Right lobe of liver (tissue), 6 donors: ENCODE measurements at regions not wholly inside any gene's neighbourhood (a gene's known extent, or its start where the extent isn't known, plus 50 kb on each side); places are given as distances from the start of the nearest gene placed in this dataset.

Source experiments
- ATAC-seq, 4 donors: fragments of 200-7000 bp; cut with Tn5 transposase; one replicate each; pipeline ENCODE4 v1.9.1; 2020; ENCODE audit warnings: mild to moderate bottlenecking in 4 of 4, moderate library complexity in 4 of 4
- DNase-seq, 3 donors: peaks; one replicate each; pipeline ENCODE4 v3.0.0-alpha.2; 2020
- H3K27ac ChIP-seq, 3 donors: fragments of 200-600 bp; one replicate each; pipeline ENCODE4 v1.8.0; 2022
- H3K27me3 ChIP-seq, 2 donors: fragments of 200-600 bp; one replicate each; pipeline ENCODE4 v1.8.0; 2022
- H3K36me3 ChIP-seq, 4 donors: fragments of 200-600 bp; sonication (generic) in 1 of 4; one replicate each; pipeline versions ENCODE4 v1.5.1 to v1.8.0; 2017 to 2022; ENCODE audit warnings: control low read depth in 1 of 4
- H3K4me1 ChIP-seq, 4 donors: fragments of 200-600 bp; sonication (generic) in 1 of 4; one replicate each; pipeline versions ENCODE4 v1.5.1 to v1.8.0; 2017 to 2022; ENCODE audit warnings: control low read depth in 1 of 4
- H3K4me3 ChIP-seq, 3 donors: fragments of 200-600 bp; one replicate each; pipeline ENCODE4 v1.8.0; 2022
- H3K9me3 ChIP-seq, 4 donors: fragments of 200-600 bp; sonication (generic) in 1 of 4; one replicate each; pipeline versions ENCODE4 v1.5.1 to v1.8.0; 2017 to 2022; ENCODE audit warnings: control low read depth in 1 of 4
- POLR2A ChIP-seq: fragments of 450-650 bp; IDR thresholded peaks from one replicate; pipeline ENCODE4 v1.6.1; 2017; ENCODE audit warnings: antibody characterized with exemption, mild to moderate bottlenecking
- WGBS: methylation state at CpG from one replicate; pipeline ENCODE4 v1.1.6; 2018; ENCODE audit warnings: low coverage, low lambda C conversion rate; ENCODE audit not compliant: insufficient coverage; ENCODE audit errors: missing lambda C conversion rate; 5-methylcytosine and 5-hydroxymethylcytosine counted together
- intact Hi-C, 2 donors: fragments of 100-400 bp; cut with DNase I; formaldehyde crosslinking; loops; one replicate each; pipeline versions ENCODE4 v1.11.2 to v1.14.1; 2022
- TF ChIP-seq, protein P1 (sequence below), 4 donors: fragments of 200-600 bp in 3 of 4; fragments of 450-650 bp in 1 of 4; IDR thresholded peaks; one replicate each; pipeline versions ENCODE4 v1.5.1 to v1.8.0; 2016 to 2022; ENCODE audit warnings: antibody characterized with exemption in 4 of 4, mild to moderate bottlenecking in 2 of 4
- donor health status: DM: no; HTN: yes; CAD: no.
- donor health status: DM: no; HTN: no; CAD: no.
- donor health status: DM: no; HTN: no; CAD: no.
- donor health status: DM: no; HTN: yes; CAD: no.
- donor health status: DM: no; HTN: yes; CAD: no.

DNA sequence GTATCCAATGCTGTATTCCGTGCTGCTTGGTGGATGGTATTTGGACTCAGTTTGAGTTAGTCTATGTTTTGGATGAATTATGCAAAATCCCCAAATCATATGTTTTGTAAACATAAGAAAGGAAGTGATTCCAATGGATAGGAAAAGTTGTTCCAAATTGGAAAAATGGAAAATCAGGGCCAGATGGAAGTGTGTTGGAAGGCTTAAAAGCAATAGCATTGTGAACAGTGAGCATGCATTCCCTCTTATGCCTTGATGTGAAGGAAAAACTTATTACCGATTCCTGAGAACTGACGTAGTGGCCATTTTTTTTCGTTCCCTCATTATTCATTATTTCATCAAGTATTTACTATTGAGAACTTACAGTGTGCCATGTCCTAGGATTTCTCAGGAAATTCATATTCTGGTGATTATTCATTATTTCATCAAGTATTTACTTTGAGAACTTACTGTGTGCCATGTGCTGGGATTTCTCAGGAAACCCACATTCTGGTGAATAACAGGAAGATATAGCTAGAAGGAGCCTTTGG is 144.1 kb upstream of the TPRG1 start:
- 96% methylated on average over 4 of the region's 4 CpGs for WGBS
- Histone ChIP-seq H3K36me3 (peaks cover 0 to 16% (median 12%) of the 10 kb centered on the region in 4 donors), H3K9me3 (no peaks in the 10 kb centered on the region), H3K4me3 (no peak overlapping the region), H3K27ac (no peak overlapping the region), H3K4me1 (no peaks in the 10 kb centered on the region), H3K27me3 (no peaks in the 10 kb centered on the region)
- no peak for DNase-seq
- ATAC-seq, result no peak
- intact Hi-C loops, result no loop called here
- TF ChIP-seq, protein P1, sequence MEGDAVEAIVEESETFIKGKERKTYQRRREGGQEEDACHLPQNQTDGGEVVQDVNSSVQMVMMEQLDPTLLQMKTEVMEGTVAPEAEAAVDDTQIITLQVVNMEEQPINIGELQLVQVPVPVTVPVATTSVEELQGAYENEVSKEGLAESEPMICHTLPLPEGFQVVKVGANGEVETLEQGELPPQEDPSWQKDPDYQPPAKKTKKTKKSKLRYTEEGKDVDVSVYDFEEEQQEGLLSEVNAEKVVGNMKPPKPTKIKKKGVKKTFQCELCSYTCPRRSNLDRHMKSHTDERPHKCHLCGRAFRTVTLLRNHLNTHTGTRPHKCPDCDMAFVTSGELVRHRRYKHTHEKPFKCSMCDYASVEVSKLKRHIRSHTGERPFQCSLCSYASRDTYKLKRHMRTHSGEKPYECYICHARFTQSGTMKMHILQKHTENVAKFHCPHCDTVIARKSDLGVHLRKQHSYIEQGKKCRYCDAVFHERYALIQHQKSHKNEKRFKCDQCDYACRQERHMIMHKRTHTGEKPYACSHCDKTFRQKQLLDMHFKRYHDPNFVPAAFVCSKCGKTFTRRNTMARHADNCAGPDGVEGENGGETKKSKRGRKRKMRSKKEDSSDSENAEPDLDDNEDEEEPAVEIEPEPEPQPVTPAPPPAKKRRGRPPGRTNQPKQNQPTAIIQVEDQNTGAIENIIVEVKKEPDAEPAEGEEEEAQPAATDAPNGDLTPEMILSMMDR (IDR thresholded peaks at IDR 0.05), result no peak
- no peak for TF ChIP-seq POLR2A

DNA sequence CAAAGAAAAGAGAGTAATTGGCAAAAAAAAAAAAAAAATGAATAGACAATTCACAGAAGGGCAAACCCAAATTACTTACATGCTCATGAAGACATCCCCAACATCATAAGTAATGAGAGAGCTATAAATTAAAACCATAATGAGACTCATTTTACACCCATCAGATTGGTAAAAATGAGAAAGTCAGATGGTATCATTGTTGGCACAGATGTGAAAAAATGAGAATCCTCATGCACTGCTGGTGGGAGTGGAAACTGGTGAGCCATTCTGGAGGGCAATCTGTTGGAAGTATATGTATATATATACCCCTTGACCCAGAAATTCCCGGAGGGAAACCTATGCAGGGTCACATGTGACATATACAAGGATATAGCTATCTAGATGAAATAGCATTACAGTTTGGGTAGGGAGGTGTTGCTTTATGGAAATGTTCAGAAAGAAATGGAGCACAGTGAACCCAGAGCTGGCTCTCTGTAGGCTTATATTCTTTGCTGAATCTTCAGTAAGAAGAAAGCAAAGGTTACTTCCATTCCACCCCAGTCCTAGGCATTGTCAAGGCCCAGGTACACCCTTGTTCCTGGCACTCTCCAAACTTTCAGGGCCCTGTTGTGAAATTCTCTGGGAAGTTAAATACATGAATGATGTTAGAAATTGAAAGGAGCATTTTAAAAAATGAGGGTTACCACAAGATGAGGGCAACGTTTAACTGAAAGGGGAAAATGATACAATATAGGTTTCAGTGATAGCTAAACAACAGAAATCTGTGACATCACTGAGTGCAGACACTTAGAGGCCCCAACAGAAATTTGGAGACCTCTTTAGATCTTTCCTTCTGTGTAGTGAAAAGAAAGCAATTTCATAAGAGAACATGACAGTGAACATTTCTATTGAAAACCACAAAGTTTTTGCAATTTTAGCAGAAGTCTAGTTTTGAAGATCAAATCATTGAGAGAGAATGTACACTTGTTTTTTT is 132.7 kb upstream of the TPRG1 start:
- Histone ChIP-seq H3K4me3 (no peak overlapping the region), H3K9me3 (no peaks in the 10 kb centered on the region), H3K4me1 (no peaks in the 10 kb centered on the region), H3K27ac (no peak overlapping the region), H3K36me3 (peaks cover 0 to 12% (median 4%) of the 10 kb centered on the region in 4 donors), H3K27me3 (no peaks in the 10 kb centered on the region)
- DNase-seq (no peak), ATAC-seq (peak in 2 of 4 donors; percentile 20 to 32)
- intact Hi-C loops, result no loop called here
- TF ChIP-seq, protein P1 (IDR thresholded peaks at IDR 0.05), result no peak
- no peak for TF ChIP-seq POLR2A
- WGBS, result 64% methylated on average over 2 of the region's 2 CpGs

DNA sequence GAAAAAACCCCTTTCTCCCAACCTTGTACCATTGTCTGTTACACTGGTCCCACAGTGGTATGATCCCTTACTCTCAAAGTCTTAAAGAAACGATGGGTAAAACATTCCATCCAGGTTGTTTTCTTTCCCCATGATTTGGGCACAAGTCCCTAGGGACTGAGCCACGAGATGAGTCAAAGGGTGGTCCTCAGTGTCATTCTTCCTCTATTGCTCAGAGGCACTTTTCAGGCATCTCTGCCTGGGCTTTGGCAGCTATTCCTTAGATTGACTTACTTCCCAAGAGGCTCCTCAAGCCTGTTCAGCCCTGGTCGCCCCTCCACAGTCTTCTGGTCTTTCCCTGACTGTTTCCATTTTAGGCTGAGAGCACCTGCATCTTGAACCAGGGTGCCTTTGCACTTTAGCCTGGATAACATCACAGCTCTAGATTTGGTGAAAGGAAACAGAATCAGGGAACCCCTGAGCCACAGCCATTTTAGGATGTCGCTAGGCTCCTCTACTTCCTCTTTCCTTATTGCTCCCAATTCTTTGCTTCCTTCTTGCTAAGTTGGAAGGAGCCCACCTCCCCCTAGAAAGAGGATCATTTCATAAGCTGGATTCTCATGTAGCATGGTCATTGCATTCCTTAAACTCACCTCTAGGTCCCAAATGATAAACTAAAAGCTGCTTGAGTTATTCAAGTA is 131.0 kb upstream of the TPRG1 start:
- peak in 1 of 4 donors; percentile 17 for ATAC-seq
- intact Hi-C loops, result no loop called here
- no peak for TF ChIP-seq POLR2A
- TF ChIP-seq, protein P1 (IDR thresholded peaks at IDR 0.05), result no peak
- H3K27ac ChIP-seq, result no peak overlapping the region
- 55% methylated on average over 3 of the region's 4 CpGs for WGBS
- H3K4me3 ChIP-seq, result no peak overlapping the region
- no peaks in the 10 kb centered on the region for H3K4me1 ChIP-seq
- no peaks in the 10 kb centered on the region for H3K9me3 ChIP-seq
- no peak for DNase-seq
- H3K36me3 ChIP-seq, result peaks cover 0 to 6% (median 2%) of the 10 kb centered on the region in 4 donors
- no peaks in the 10 kb centered on the region for H3K27me3 ChIP-seq

DNA sequence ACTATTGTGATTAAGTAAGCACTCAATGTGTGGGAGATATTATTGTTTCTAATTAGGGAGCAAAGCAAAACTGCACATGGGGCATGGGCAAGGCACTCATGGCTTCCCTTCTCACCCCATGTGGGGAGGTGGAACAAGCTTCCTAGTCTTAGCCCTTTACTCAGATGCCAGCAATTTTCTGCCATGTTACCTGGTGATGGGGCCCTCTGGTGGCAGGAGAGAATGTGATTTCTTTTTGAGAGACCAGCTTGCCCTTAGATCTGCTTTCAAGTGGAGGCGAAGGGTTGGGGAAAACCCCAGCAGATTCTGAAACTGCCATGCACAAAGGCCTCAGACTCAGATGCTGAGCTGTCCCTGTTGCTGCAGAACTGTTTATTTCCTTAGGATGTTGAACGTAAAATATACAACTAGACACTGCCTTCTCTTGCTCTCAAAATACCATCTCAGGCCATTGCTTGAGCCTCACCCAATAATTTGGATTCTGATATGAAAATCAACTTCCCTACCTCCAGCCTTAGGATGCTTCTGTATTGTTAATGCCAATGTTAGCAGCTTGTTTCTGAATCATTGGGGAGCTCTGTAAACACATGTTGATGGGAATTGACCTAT is 130.2 kb upstream of the TPRG1 start:
- Histone ChIP-seq H3K9me3 (no peaks in the 10 kb centered on the region), H3K27ac (no peak overlapping the region), H3K4me3 (no peak overlapping the region), H3K27me3 (no peaks in the 10 kb centered on the region), H3K36me3 (peaks cover 0 to 5% (median 0%) of the 10 kb centered on the region in 4 donors), H3K4me1 (no peaks in the 10 kb centered on the region)
- DNase-seq, result no peak
- no peak for TF ChIP-seq POLR2A
- TF ChIP-seq, protein P1 (IDR thresholded peaks at IDR 0.05), result peak; percentile 40 to 50 (median 44)
- peak; percentile 74 to 86 (median 78) for ATAC-seq
- intact Hi-C loops, result no loop called here
- 59% methylated on average over 2 of the region's 2 CpGs for WGBS
